ENCODE measurements at regions not wholly inside any gene's neighbourhood (a gene's known extent, or its start where the extent isn't known, plus 50 kb on each side); places are given as distances from the start of the nearest gene placed in this dataset.

DNA sequence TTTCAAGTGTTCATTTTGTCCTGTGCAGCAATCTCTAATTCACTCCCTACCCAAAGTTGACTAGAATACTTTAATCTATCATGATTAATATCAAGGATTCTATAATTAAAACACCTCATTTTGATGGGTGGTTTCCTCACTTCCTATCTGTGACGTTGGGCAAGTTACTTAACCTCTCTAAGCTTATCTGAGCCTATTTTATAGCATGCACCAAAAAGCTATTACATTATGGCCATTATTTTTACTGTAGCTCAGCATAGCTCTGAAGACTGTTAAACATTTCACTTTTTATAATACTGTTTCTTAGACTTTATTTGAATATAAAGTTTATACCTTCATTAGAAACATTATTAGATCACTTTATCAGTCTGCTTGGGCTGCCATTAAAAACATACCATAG lies 579.6 kb upstream of the NXPH2 start:
- TF ChIP-seq, protein P1, sequence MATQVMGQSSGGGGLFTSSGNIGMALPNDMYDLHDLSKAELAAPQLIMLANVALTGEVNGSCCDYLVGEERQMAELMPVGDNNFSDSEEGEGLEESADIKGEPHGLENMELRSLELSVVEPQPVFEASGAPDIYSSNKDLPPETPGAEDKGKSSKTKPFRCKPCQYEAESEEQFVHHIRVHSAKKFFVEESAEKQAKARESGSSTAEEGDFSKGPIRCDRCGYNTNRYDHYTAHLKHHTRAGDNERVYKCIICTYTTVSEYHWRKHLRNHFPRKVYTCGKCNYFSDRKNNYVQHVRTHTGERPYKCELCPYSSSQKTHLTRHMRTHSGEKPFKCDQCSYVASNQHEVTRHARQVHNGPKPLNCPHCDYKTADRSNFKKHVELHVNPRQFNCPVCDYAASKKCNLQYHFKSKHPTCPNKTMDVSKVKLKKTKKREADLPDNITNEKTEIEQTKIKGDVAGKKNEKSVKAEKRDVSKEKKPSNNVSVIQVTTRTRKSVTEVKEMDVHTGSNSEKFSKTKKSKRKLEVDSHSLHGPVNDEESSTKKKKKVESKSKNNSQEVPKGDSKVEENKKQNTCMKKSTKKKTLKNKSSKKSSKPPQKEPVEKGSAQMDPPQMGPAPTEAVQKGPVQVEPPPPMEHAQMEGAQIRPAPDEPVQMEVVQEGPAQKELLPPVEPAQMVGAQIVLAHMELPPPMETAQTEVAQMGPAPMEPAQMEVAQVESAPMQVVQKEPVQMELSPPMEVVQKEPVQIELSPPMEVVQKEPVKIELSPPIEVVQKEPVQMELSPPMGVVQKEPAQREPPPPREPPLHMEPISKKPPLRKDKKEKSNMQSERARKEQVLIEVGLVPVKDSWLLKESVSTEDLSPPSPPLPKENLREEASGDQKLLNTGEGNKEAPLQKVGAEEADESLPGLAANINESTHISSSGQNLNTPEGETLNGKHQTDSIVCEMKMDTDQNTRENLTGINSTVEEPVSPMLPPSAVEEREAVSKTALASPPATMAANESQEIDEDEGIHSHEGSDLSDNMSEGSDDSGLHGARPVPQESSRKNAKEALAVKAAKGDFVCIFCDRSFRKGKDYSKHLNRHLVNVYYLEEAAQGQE (IDR thresholded peaks at IDR 0.05; ENCODE audit: insufficient replicate concordance, low read depth): no peak
- TF ChIP-seq SPI1 (IDR thresholded peaks at IDR 0.05; ENCODE audit: borderline replicate concordance, low read depth): no peak
- no peak for TF ChIP-seq GABPA (IDR thresholded peaks at IDR 0.05; ENCODE audit: low read depth)
- TF ChIP-seq POLR2AphosphoS5 (IDR thresholded peaks at IDR 0.05; ENCODE audit: low read depth): no peak
- no peak for TF ChIP-seq CTCF (IDR thresholded peaks at IDR 0.05; ENCODE audit: insufficient read depth, low read length)
- DNase-seq (ENCODE audit: low read depth in 1 of 2, low spot score in 1 of 2): no peak

DNA sequence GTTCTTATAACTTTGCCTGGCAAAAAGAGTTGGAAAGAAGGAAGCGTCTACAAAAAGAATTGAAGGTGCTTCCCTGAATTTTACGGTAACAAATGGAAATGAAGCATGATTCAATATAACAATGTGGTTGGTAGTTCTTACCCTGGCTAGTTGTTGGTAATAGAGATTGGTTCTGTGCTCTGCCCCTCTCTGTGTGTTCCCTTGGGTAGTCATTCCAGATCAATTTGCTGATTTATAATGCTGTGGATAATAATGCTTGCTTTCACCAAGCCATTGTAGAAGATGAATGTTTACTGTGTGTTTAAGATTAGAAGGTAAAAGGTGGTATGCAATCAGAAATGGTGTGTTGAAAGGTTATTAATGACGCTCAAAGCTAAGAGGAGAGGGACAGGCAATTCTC lies 577.8 kb upstream of the NXPH2 start:
- H3K4me3 ChIP-seq (replicated peaks; ENCODE audit: insufficient read depth, low read length): no peak overlapping the region
- no peak overlapping the region for H3K27ac ChIP-seq (replicated peaks)
- TF ChIP-seq POLR2AphosphoS5 (IDR thresholded peaks at IDR 0.05; ENCODE audit: low read depth) (no peak), GABPA (IDR thresholded peaks at IDR 0.05; ENCODE audit: low read depth) (no peak), CTCF (IDR thresholded peaks at IDR 0.05; ENCODE audit: insufficient read depth, low read length) (no peak), SPI1 (IDR thresholded peaks at IDR 0.05; ENCODE audit: borderline replicate concordance, low read depth) (no peak)
- no peaks in the 10 kb centered on the region for H3K27me3 ChIP-seq (ENCODE audit: insufficient read depth, poor library complexity, severe bottlenecking)
- no peak for DNase-seq (ENCODE audit: low read depth in 1 of 2, low spot score in 1 of 2)

More for the DNA sequence above, 579.6 kb upstream of the NXPH2 start:
- H3K27ac ChIP-seq (replicated peaks): no peak overlapping the region
- H3K4me3 ChIP-seq (replicated peaks; ENCODE audit: insufficient read depth, low read length): no peak overlapping the region
- no peaks in the 10 kb centered on the region for H3K27me3 ChIP-seq (ENCODE audit: insufficient read depth, poor library complexity, severe bottlenecking)

- H3K27me3 ChIP-seq (ENCODE audit: insufficient read depth, poor library complexity, severe bottlenecking): no peaks in the 10 kb centered on the region
- no peak overlapping the region for H3K27ac ChIP-seq (replicated peaks)
- no peak for DNase-seq (ENCODE audit: low read depth in 1 of 2, low spot score in 1 of 2)
- TF ChIP-seq GABPA (IDR thresholded peaks at IDR 0.05; ENCODE audit: low read depth) (no peak), CTCF (IDR thresholded peaks at IDR 0.05; ENCODE audit: insufficient read depth, low read length) (no peak), SPI1 (IDR thresholded peaks at IDR 0.05; ENCODE audit: borderline replicate concordance, low read depth) (no peak), POLR2AphosphoS5 (IDR thresholded peaks at IDR 0.05; ENCODE audit: low read depth) (no peak)
- TF ChIP-seq, protein P1 (IDR thresholded peaks at IDR 0.05; ENCODE audit: insufficient replicate concordance, low read depth): no peak
- H3K4me3 ChIP-seq (replicated peaks; ENCODE audit: insufficient read depth, low read length): no peak overlapping the region
Observed at GRCh38 chr2:139354518-139354917, 574.3 kb upstream of the NXPH2 start.

GRCh38 chr2:139353874-139354273 lies 573.7 kb upstream of the NXPH2 start:
- Histone ChIP-seq H3K27me3 (ENCODE audit: insufficient read depth, poor library complexity, severe bottlenecking) (no peaks in the 10 kb centered on the region), H3K4me3 (replicated peaks; ENCODE audit: insufficient read depth, low read length) (no peak overlapping the region), H3K27ac (replicated peaks) (no peak overlapping the region)
- DNase-seq (ENCODE audit: low read depth in 1 of 2, low spot score in 1 of 2): no peak
- no peak for TF ChIP-seq CTCF (IDR thresholded peaks at IDR 0.05; ENCODE audit: insufficient read depth, low read length)
